Gastrocnemius medialis (tissue), 4 donors: ENCODE measurements at regions not wholly inside any gene's neighbourhood (a gene's known extent, or its start where the extent isn't known, plus 50 kb on each side); places are given as distances from the start of the nearest gene placed in this dataset.

Experiments used
- ATAC-seq, 2 donors: fragments of 150-250 bp; one replicate each; pipeline ENCODE4 v1.9.1; 2016
- DNase-seq, 2 donors: peaks; one replicate each; pipeline ENCODE4 v3.0.0-alpha.2; 2019
- H3K27ac ChIP-seq, 4 donors: fragments of 200-600 bp; sonication (generic); 1 replicate in 1 of 4; 2 replicates in 3 of 4; pipeline ENCODE4 v1.5.1; 2016 to 2018; ENCODE audit warnings: mild to moderate bottlenecking in 2 of 4, moderate library complexity in 1 of 4
- H3K27me3 ChIP-seq, 3 donors: fragments of 200-600 bp; sonication (generic) in 2 of 3; 1 replicate in 1 of 3; 2 replicates in 2 of 3; pipeline versions ENCODE4 v1.5.1 to v1.6.0; 2016 to 2019; ENCODE audit warnings: mild to moderate bottlenecking in 1 of 3, moderate library complexity in 1 of 3
- H3K36me3 ChIP-seq, 2 donors: fragments of 200-600 bp; sonication (generic) in 1 of 2; one replicate each; pipeline ENCODE4 v1.5.1; 2017 to 2018
- H3K4me1 ChIP-seq, 2 donors: fragments of 200-600 bp; sonication (generic) in 1 of 2; one replicate each; pipeline ENCODE4 v1.5.1; 2016 to 2017; ENCODE audit warnings: mild to moderate bottlenecking in 2 of 2
- H3K4me3 ChIP-seq, 4 donors: fragments of 200-600 bp; sonication (generic) in 3 of 4; 1 replicate in 1 of 4; 2 replicates in 3 of 4; pipeline ENCODE4 v1.5.1; 2016 to 2019; ENCODE audit warnings: mild to moderate bottlenecking in 2 of 4
- H3K9me3 ChIP-seq, 3 donors: fragments of 200-600 bp; sonication (generic) in 2 of 3; 1 replicate in 1 of 3; 2 replicates in 2 of 3; pipeline ENCODE4 v1.5.1; 2016 to 2019
- CTCF ChIP-seq, 5 experiments: fragments of 450-650 bp in 3 of 5; fragments of 200-600 bp in 2 of 5; sonication (generic) in 2 of 5; IDR thresholded peaks in 4 of 5; conservative IDR thresholded peaks in 1 of 5; 1 replicate in 4 of 5; 2 replicates in 1 of 5; pipeline ENCODE4 v1.5.1; 2016 to 2019; ENCODE audit warnings: antibody characterized with exemption in 5 of 5, mild to moderate bottlenecking in 3 of 5, moderate library complexity in 3 of 5
- POLR2A ChIP-seq, 2 donors: fragments of 450-650 bp; IDR thresholded peaks; one replicate each; pipeline ENCODE4 v1.6.1; 2017; ENCODE audit warnings: antibody characterized with exemption in 2 of 2, mild to moderate bottlenecking in 2 of 2, moderate library complexity in 2 of 2
- in situ Hi-C, 4 donors: fragments of 200-750 bp; cut with MboI; loops; one replicate each; pipeline versions ENCODE4 v1.15.0 to v1.8.0; 2017; ENCODE audit warnings: low sequenced_read_pairs in 4 of 4
- intact Hi-C: fragments of 100-400 bp; cut with DNase I; formaldehyde crosslinking; loops from one replicate; pipeline ENCODE4 v1.15.1; 2023; ENCODE audit warnings: low total_unique reads

- Histone ChIP-seq H3K27me3 (no peaks in the 10 kb centered on the region), H3K4me1 (no peaks in the 10 kb centered on the region), H3K9me3 (no peaks in the 10 kb centered on the region), H3K27ac (no peak overlapping the region), H3K4me3 (no peak overlapping the region), H3K36me3 (no peaks in the 10 kb centered on the region)
- ATAC-seq (no peak), DNase-seq (no peak)
- intact Hi-C loops (loop anchor here (10.0 kb wide), 1 partner anchor 97 kb away; no protein-coding TSS in a partner anchor), in situ Hi-C loops (no loop called here)
- no peak for TF ChIP-seq POLR2A (IDR thresholded peaks at IDR 0.05)
- TF ChIP-seq CTCF (IDR thresholded peaks at IDR 0.05 in 4 of 5, conservative IDR thresholded peaks at IDR 0.05 in 1 of 5) = no peak
Measured at GRCh38 chr9:21638104-21638503, 156.0 kb upstream of the IFNE start.

- TF ChIP-seq POLR2A (IDR thresholded peaks at IDR 0.05) (no peak), CTCF (IDR thresholded peaks at IDR 0.05 in 4 of 5, conservative IDR thresholded peaks at IDR 0.05 in 1 of 5) (no peak)
- H3K36me3 ChIP-seq = no peaks in the 10 kb centered on the region
- no peaks in the 10 kb centered on the region for H3K9me3 ChIP-seq
- H3K4me3 ChIP-seq = no peak overlapping the region
- H3K4me1 ChIP-seq = no peaks in the 10 kb centered on the region
- ATAC-seq (no peak), DNase-seq (no peak)
- no peaks in the 10 kb centered on the region for H3K27me3 ChIP-seq
- H3K27ac ChIP-seq = no peak overlapping the region
- in situ Hi-C loops = loop anchor here in 2 of 4 donors (25.0 kb wide), 2 partner anchors 91 to 109 kb away; no protein-coding TSS in a partner anchor
- intact Hi-C loops = no loop called here
Measured at GRCh38 chr9:21653091-21653490, 149.3 kb upstream of the MTAP start.

GRCh38 chr9:21653589-21653988 is 148.8 kb upstream of the MTAP start:
- no peak for DNase-seq
- H3K36me3 ChIP-seq = no peaks in the 10 kb centered on the region
- no peaks in the 10 kb centered on the region for H3K27me3 ChIP-seq
- intact Hi-C loops = no loop called here
- no peaks in the 10 kb centered on the region for H3K4me1 ChIP-seq
- in situ Hi-C loops = loop anchor here in 2 of 4 donors (25.0 kb wide), 2 partner anchors 91 to 109 kb away; no protein-coding TSS in a partner anchor
- H3K27ac ChIP-seq = no peak overlapping the region
- no peak for ATAC-seq
- TF ChIP-seq CTCF (IDR thresholded peaks at IDR 0.05 in 4 of 5, conservative IDR thresholded peaks at IDR 0.05 in 1 of 5) (no peak), POLR2A (IDR thresholded peaks at IDR 0.05) (no peak)
- no peaks in the 10 kb centered on the region for H3K9me3 ChIP-seq
- no peak overlapping the region for H3K4me3 ChIP-seq

- Histone ChIP-seq H3K4me3 (no peak overlapping the region), H3K27me3 (no peaks in the 10 kb centered on the region), H3K4me1 (no peaks in the 10 kb centered on the region), H3K36me3 (no peaks in the 10 kb centered on the region), H3K9me3 (no peaks in the 10 kb centered on the region), H3K27ac (no peak overlapping the region)
- intact Hi-C loops = no loop called here
- TF ChIP-seq CTCF (IDR thresholded peaks at IDR 0.05 in 4 of 5, conservative IDR thresholded peaks at IDR 0.05 in 1 of 5) (no peak), POLR2A (IDR thresholded peaks at IDR 0.05) (no peak)
- no peak for ATAC-seq
- no peak for DNase-seq
- in situ Hi-C loops = loop anchor here in 2 of 4 donors (25.0 kb wide), 2 partner anchors 95 to 105 kb away; no protein-coding TSS in a partner anchor
Measured at GRCh38 chr9:21656776-21657674, 145.4 kb upstream of the MTAP start.
